ENCODE measurements at regions not wholly inside any gene's neighbourhood (a gene's known extent, or its start where the extent isn't known, plus 50 kb on each side); places are given as distances from the start of the nearest gene placed in this dataset.

- Mint-ChIP-seq H3K27ac (no peak overlapping the region), H3K36me3 (ENCODE audit: low read depth) (no peaks in the 10 kb centered on the region), H3K4me1 (ENCODE audit: low read depth) (no peaks in the 10 kb centered on the region), H3K4me3 (no peak overlapping the region), H3K9me3 (ENCODE audit: insufficient read depth) (no peaks in the 10 kb centered on the region), H3K27me3 (ENCODE audit: low read depth) (no peaks in the 10 kb centered on the region)
- no peak for ATAC-seq
- POLR2A ChIA-PET, result no interaction called here
- no peak for DNase-seq
- CTCF ChIA-PET, result no interaction called here
These were observed 1155.3 kb upstream of the GJE1 start for GRCh38 chr6:140977403-140977802.

DNA sequence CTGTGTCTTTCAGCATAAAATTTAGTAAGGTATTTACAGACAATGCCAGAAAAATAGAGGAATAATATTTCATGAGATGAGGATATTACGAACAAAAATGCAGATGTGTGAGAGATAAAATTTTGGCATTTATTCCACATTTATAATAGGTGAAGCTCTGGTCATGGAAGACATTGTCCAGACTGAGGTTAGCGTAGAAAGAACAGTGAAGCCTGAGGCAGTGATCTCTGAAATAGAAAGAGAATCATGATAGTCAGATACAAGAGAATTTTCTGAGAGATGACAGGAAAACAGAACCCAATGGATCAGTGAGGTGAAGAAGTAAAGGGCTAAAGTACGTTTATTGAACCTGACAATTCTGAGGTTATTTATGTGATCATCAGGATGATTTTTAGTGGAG is 1155.9 kb upstream of the GJE1 start:
- no peaks in the 10 kb centered on the region for H3K27me3 Mint-ChIP-seq (ENCODE audit: low read depth)
- POLR2A ChIA-PET, result no interaction called here
- H3K27ac Mint-ChIP-seq, result no peak overlapping the region
- CTCF ChIA-PET, result no interaction called here
- H3K4me3 Mint-ChIP-seq, result no peak overlapping the region
- H3K36me3 Mint-ChIP-seq (ENCODE audit: low read depth), result no peaks in the 10 kb centered on the region
- DNase-seq, result no peak
- no peaks in the 10 kb centered on the region for H3K4me1 Mint-ChIP-seq (ENCODE audit: low read depth)
- no peak for ATAC-seq
- H3K9me3 Mint-ChIP-seq (ENCODE audit: insufficient read depth), result no peaks in the 10 kb centered on the region

- no peaks in the 10 kb centered on the region for H3K36me3 Mint-ChIP-seq (ENCODE audit: low read depth)
- ChIA-PET POLR2A (no interaction called here), CTCF (no interaction called here)
- H3K27ac Mint-ChIP-seq, result no peak overlapping the region
- H3K9me3 Mint-ChIP-seq (ENCODE audit: insufficient read depth), result no peaks in the 10 kb centered on the region
- no peak for DNase-seq
- no peaks in the 10 kb centered on the region for H3K27me3 Mint-ChIP-seq (ENCODE audit: low read depth)
- no peak overlapping the region for H3K4me3 Mint-ChIP-seq
- H3K4me1 Mint-ChIP-seq (ENCODE audit: low read depth), result no peaks in the 10 kb centered on the region
- no peak for ATAC-seq
These were observed 1162.2 kb upstream of the GJE1 start for GRCh38 chr6:140970485-140970884.

DNA sequence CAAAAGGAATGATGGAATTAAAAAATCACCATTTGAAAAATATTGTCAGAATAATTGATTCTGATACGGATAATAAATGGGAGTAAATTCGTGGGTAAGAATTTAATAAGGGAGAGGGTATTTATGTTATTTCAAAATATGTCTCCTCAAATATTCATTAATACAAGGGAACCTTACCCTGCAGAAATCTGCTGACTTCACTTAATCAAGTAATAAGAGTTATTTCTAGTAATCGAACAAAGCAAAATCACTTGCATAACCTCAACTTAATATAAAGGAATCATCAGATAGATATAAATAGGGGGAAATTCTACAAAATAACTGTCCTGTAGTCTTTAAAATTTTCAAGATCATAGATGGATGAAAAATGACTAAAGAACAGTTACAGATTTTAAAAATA is 1164.7 kb upstream of the GJE1 start:
- CTCF ChIA-PET, result no interaction called here

DNA sequence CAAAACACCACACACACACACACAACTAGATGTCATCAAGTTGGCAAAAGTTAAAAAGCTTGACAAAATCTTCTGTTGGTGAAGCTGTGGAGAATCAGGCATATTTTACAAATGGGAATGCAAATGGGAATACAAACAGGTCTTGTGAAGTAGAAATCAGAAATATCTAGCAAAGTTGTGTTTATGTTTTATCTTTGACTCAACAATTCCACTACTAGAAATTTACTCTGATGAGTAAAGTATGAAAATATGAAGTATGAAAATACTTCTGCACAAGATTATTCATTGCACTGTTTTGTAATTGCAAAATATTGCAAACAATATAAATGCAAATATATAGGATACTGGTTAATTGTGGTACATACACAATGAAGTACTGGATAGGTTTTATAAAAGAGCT is 1166.0 kb upstream of the GJE1 start:
- DNase-seq, result no peak
- POLR2A ChIA-PET, result no interaction called here
- H3K27ac Mint-ChIP-seq, result no peak overlapping the region
- no peaks in the 10 kb centered on the region for H3K36me3 Mint-ChIP-seq (ENCODE audit: low read depth)
- no peaks in the 10 kb centered on the region for H3K27me3 Mint-ChIP-seq (ENCODE audit: low read depth)
- H3K4me1 Mint-ChIP-seq (ENCODE audit: low read depth), result no peaks in the 10 kb centered on the region
- no peaks in the 10 kb centered on the region for H3K9me3 Mint-ChIP-seq (ENCODE audit: insufficient read depth)
- no peak for ATAC-seq
- no peak overlapping the region for H3K4me3 Mint-ChIP-seq
- CTCF ChIA-PET, result no interaction called here

More for the DNA sequence above, 1164.7 kb upstream of the GJE1 start:
- DNase-seq (no peak), ATAC-seq (no peak)
- no peaks in the 10 kb centered on the region for H3K9me3 Mint-ChIP-seq (ENCODE audit: insufficient read depth)
- POLR2A ChIA-PET, result no interaction called here
- no peaks in the 10 kb centered on the region for H3K36me3 Mint-ChIP-seq (ENCODE audit: low read depth)
- no peak overlapping the region for H3K4me3 Mint-ChIP-seq
- no peaks in the 10 kb centered on the region for H3K4me1 Mint-ChIP-seq (ENCODE audit: low read depth)
- no peaks in the 10 kb centered on the region for H3K27me3 Mint-ChIP-seq (ENCODE audit: low read depth)
- no peak overlapping the region for H3K27ac Mint-ChIP-seq

DNA sequence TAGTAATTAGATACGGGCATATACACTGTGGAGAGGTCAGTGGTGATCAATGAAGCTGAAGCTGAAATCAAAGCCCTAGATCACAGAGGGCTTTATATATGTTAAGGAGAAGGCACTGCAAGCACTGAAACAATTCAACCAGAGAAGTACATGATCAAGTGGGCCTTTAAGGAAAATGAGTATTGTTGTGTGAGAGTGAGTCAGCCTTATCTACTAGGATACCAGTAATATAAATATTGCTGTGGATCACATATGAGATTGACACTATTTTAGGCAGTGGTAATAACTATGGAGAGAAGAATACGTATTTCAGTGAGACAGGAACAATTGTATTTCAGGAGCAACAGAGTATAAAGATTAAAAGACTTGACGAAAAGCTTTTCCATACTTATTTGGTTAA is 1172.2 kb upstream of the GJE1 start:
- no peaks in the 10 kb centered on the region for H3K9me3 Mint-ChIP-seq (ENCODE audit: insufficient read depth)
- POLR2A ChIA-PET, result no interaction called here
- ATAC-seq, result no peak
- DNase-seq, result no peak
- H3K36me3 Mint-ChIP-seq (ENCODE audit: low read depth), result no peaks in the 10 kb centered on the region
- no peaks in the 10 kb centered on the region for H3K4me1 Mint-ChIP-seq (ENCODE audit: low read depth)
- no peak overlapping the region for H3K4me3 Mint-ChIP-seq
- no peak overlapping the region for H3K27ac Mint-ChIP-seq
- no peaks in the 10 kb centered on the region for H3K27me3 Mint-ChIP-seq (ENCODE audit: low read depth)
- CTCF ChIA-PET, result no interaction called here

GRCh38 chr6:140957386-140957785 is 1175.3 kb upstream of the GJE1 start:
- Mint-ChIP-seq H3K36me3 (ENCODE audit: low read depth) (no peaks in the 10 kb centered on the region), H3K9me3 (ENCODE audit: insufficient read depth) (no peaks in the 10 kb centered on the region), H3K4me3 (no peak overlapping the region), H3K27ac (no peak overlapping the region), H3K27me3 (ENCODE audit: low read depth) (no peaks in the 10 kb centered on the region), H3K4me1 (ENCODE audit: low read depth) (no peaks in the 10 kb centered on the region)
- no peak for DNase-seq
- POLR2A ChIA-PET, result no interaction called here
- CTCF ChIA-PET, result no interaction called here
- no peak for ATAC-seq

DNA sequence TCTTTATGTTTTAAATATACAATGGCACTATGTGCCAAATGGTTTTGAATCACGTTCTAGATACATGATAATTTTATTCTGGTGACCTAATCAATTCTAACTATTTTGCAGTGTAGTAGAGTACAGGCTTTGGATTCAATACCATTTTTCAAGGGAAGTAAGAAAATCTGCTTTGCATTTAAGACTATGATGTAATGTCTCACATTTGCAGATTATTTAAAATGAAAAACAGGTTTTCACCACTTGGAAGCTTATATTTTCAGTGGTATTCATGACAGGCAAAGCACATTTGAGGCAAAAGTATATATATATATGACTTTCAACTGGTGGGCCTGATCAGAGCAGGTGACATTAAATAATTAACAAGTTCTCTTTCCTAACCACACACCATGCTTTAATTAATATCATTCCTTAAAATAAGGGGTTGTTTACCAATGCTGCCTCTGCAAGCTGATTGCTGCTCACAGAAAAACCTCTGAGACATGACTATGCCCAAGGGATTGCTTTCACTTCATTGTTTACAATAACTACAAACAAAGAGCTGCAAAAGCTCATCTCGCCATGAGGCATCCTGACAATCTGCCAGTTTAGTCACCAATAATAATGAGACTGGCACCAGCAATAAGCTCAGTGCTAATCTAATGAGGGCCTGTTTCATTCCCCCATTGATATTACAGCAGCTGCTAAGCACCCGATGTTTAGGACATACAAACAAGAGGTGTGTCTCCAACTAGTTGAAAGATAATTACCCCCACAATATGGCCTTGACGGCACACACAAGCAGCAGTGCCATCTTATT is 1176.0 kb upstream of the GJE1 start:
- ATAC-seq (no peak), DNase-seq (no peak)
- Mint-ChIP-seq H3K4me3 (no peak overlapping the region), H3K4me1 (ENCODE audit: low read depth) (no peaks in the 10 kb centered on the region), H3K27me3 (ENCODE audit: low read depth) (no peaks in the 10 kb centered on the region), H3K36me3 (ENCODE audit: low read depth) (no peaks in the 10 kb centered on the region), H3K9me3 (ENCODE audit: insufficient read depth) (no peaks in the 10 kb centered on the region), H3K27ac (no peak overlapping the region)
- ChIA-PET CTCF (no interaction called here), POLR2A (no interaction called here)

DNA sequence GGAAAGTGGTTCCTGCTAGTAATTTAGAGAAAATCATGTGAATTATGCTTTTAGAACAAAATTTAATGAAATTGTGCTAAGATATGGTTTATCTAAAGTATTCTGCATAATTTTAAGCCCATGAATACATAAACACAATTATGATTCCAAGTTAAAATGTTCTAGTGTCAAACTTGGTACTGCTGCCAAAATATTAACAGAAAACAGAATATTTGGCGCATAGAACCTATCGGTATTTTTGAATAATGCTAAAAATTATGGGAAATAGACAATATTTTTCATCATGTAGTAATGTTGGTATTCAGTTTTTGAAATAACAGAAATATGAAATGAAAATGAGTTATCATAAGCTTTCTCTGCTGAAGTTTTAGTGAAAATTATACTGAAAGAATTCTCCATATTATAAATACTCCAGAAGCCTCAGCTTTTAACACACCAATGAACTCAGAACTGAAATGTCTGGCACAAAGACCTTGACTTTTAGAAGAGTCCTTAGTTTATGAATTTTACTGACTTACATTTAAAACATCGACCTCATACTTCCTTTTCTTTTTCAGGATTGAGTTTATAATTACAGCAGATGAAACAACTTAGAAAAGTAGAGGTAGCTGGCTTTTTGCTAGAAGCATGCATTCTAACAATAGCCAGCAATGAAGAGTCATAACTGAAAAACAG is 1192.3 kb upstream of the GJE1 start:
- DNase-seq (no peak), ATAC-seq (no peak)
- ChIA-PET POLR2A (no interaction called here), CTCF (no interaction called here)
- H3K27me3 Mint-ChIP-seq (ENCODE audit: low read depth), result no peaks in the 10 kb centered on the region
- H3K4me3 Mint-ChIP-seq, result no peak overlapping the region
- peaks cover 4% of the 10 kb centered on the region for H3K9me3 Mint-ChIP-seq (ENCODE audit: insufficient read depth)
- no peaks in the 10 kb centered on the region for H3K4me1 Mint-ChIP-seq (ENCODE audit: low read depth)
- H3K27ac Mint-ChIP-seq, result no peak overlapping the region
- H3K36me3 Mint-ChIP-seq (ENCODE audit: low read depth), result no peaks in the 10 kb centered on the region

DNA sequence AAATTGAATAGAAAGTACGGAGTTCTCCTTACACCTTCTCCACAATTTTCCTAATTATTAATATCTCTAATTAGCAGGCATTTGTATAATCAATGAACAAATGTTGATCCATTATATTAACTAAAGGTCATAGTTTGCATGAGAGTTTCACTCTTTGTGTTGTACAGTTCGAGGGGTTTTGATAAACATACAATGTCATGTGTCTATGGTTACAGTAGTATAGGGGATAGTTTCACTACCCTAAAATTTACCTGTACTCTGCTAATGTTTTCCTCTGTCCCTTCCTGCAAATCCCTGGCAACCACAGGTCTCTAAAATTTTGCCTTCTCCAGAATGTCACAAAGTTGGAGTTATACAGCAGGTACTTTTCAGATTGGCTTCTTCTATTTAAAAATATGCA is 1199.8 kb upstream of the GJE1 start:
- no peaks in the 10 kb centered on the region for H3K27me3 Mint-ChIP-seq (ENCODE audit: low read depth)
- ChIA-PET POLR2A (no interaction called here), CTCF (interaction anchor here (1.1 kb wide), 1 partner anchor 1563 kb away, joined by 3 read pairs; no protein-coding TSS in a partner anchor)
- DNase-seq (no peak), ATAC-seq (no peak)
- H3K9me3 Mint-ChIP-seq (ENCODE audit: insufficient read depth), result no peaks in the 10 kb centered on the region
- H3K4me1 Mint-ChIP-seq (ENCODE audit: low read depth), result no peaks in the 10 kb centered on the region
- no peak overlapping the region for H3K4me3 Mint-ChIP-seq
- no peak overlapping the region for H3K27ac Mint-ChIP-seq
- H3K36me3 Mint-ChIP-seq (ENCODE audit: low read depth), result no peaks in the 10 kb centered on the region

DNA sequence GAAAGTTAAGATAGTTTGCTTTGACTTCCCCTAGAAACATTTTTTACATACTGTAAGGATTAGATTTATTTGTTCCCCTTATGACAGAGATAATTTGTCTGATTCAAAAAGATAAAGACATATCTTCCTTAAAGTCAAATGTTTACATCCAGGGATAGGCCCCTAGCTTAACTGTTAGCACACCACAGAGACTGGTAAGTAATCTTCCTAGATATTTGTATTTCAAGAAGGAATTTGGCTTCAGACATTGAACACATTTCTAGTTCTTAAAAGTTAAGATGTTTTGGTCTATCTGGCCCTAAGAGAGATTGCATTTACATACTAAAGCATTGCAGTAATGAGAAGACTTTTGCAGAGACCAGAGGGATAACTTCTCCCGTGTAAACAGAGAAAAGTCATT is 1201.1 kb upstream of the GJE1 start:
- H3K9me3 Mint-ChIP-seq (ENCODE audit: insufficient read depth), result no peaks in the 10 kb centered on the region
- CTCF ChIA-PET, result no interaction called here
- no peaks in the 10 kb centered on the region for H3K27me3 Mint-ChIP-seq (ENCODE audit: low read depth)
- no peaks in the 10 kb centered on the region for H3K4me1 Mint-ChIP-seq (ENCODE audit: low read depth)
- H3K27ac Mint-ChIP-seq, result no peak overlapping the region
- no peaks in the 10 kb centered on the region for H3K36me3 Mint-ChIP-seq (ENCODE audit: low read depth)
- no peak for ATAC-seq
- POLR2A ChIA-PET, result no interaction called here
- no peak overlapping the region for H3K4me3 Mint-ChIP-seq
- no peak for DNase-seq

GRCh38 chr6:140929121-140929520 is 1203.6 kb upstream of the GJE1 start:
- no peaks in the 10 kb centered on the region for H3K36me3 Mint-ChIP-seq (ENCODE audit: low read depth)
- POLR2A ChIA-PET, result no interaction called here
- no peak overlapping the region for H3K27ac Mint-ChIP-seq
- no peaks in the 10 kb centered on the region for H3K4me1 Mint-ChIP-seq (ENCODE audit: low read depth)
- H3K27me3 Mint-ChIP-seq (ENCODE audit: low read depth), result no peaks in the 10 kb centered on the region
- ATAC-seq, result no peak
- no peak for DNase-seq
- CTCF ChIA-PET, result no interaction called here
- no peak overlapping the region for H3K4me3 Mint-ChIP-seq
- no peaks in the 10 kb centered on the region for H3K9me3 Mint-ChIP-seq (ENCODE audit: insufficient read depth)

- Mint-ChIP-seq H3K27me3 (ENCODE audit: low read depth) (no peaks in the 10 kb centered on the region), H3K9me3 (ENCODE audit: insufficient read depth) (no peaks in the 10 kb centered on the region), H3K27ac (no peak overlapping the region), H3K36me3 (ENCODE audit: low read depth) (no peaks in the 10 kb centered on the region), H3K4me3 (no peak overlapping the region), H3K4me1 (ENCODE audit: low read depth) (no peaks in the 10 kb centered on the region)
- DNase-seq, result no peak
- POLR2A ChIA-PET, result no interaction called here
- no peak for ATAC-seq
- CTCF ChIA-PET, result no interaction called here
These were observed 1209.7 kb upstream of the GJE1 start for GRCh38 chr6:140923048-140923447.

Measured in activated CD8-positive, alpha-beta T cell treated with anti-CD3 and anti-CD28 coated beads, Interleukin-2, amount 10 ng/mL, durations not matched to agents 7 days and 5 days (primary cell).